ENCODE measurements at regions not wholly inside any gene's neighbourhood (a gene's known extent, or its start where the extent isn't known, plus 50 kb on each side); places are given as distances from the start of the nearest gene placed in this dataset.

GRCh38 chr5:179405426-179406030 lies 60.3 kb upstream of the ADAMTS2 start:
- H4K20me1 ChIP-seq (replicated peaks; ENCODE audit: control insufficient read depth, extremely low read depth, insufficient read depth, low read length): no peaks in the 10 kb centered on the region
- H3K9me3 ChIP-seq (replicated peaks; ENCODE audit: control insufficient read depth, insufficient read depth, low read length): peaks cover 9% of the 10 kb centered on the region
- no peak overlapping the region for H3K9ac ChIP-seq (replicated peaks; ENCODE audit: extremely low read depth, insufficient read depth, low read length)
- H3K4me3 ChIP-seq (replicated peaks in 1 of 3; ENCODE audit: insufficient read depth in 1 of 3, low read depth in 1 of 3, low read length in 3 of 3): no peak overlapping the region
- FAIRE-seq: no peak
- no peaks in the 10 kb centered on the region for H3K79me2 ChIP-seq (ENCODE audit: control insufficient read depth, insufficient read depth, low read length)
- H3K4me1 ChIP-seq (ENCODE audit: control insufficient read depth, extremely low read depth, insufficient read depth, low read length): no peaks in the 10 kb centered on the region
- TF ChIP-seq POLR2A (IDR thresholded peaks at IDR 0.05; ENCODE audit: low read depth, low read length) (no peak), POLR2AphosphoS5 (IDR thresholded peaks at IDR 0.05; ENCODE audit: insufficient read depth, low read depth, low read length) (no peak), FOS (IDR thresholded peaks at IDR 0.05; ENCODE audit: borderline replicate concordance, insufficient read depth, low read length) (no peak), GATA2 (IDR thresholded peaks at IDR 0.05; ENCODE audit: insufficient read depth, insufficient read length, low read depth, low read length) (no peak), JUN (IDR thresholded peaks at IDR 0.05; ENCODE audit: borderline replicate concordance, insufficient read depth, insufficient read length, low read depth) (no peak)
- TF ChIP-seq, protein P1, sequence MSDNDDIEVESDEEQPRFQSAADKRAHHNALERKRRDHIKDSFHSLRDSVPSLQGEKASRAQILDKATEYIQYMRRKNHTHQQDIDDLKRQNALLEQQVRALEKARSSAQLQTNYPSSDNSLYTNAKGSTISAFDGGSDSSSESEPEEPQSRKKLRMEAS (IDR thresholded peaks at IDR 0.05; ENCODE audit: insufficient read depth, insufficient read length): no peak
- TF ChIP-seq, protein P2, sequence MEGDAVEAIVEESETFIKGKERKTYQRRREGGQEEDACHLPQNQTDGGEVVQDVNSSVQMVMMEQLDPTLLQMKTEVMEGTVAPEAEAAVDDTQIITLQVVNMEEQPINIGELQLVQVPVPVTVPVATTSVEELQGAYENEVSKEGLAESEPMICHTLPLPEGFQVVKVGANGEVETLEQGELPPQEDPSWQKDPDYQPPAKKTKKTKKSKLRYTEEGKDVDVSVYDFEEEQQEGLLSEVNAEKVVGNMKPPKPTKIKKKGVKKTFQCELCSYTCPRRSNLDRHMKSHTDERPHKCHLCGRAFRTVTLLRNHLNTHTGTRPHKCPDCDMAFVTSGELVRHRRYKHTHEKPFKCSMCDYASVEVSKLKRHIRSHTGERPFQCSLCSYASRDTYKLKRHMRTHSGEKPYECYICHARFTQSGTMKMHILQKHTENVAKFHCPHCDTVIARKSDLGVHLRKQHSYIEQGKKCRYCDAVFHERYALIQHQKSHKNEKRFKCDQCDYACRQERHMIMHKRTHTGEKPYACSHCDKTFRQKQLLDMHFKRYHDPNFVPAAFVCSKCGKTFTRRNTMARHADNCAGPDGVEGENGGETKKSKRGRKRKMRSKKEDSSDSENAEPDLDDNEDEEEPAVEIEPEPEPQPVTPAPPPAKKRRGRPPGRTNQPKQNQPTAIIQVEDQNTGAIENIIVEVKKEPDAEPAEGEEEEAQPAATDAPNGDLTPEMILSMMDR (IDR thresholded peaks at IDR 0.05; ENCODE audit: extremely low read depth in 1 of 2, insufficient read depth in 1 of 2, low read depth in 1 of 2, low read length in 2 of 2): no peak
- DNase-seq (ENCODE audit: low read depth, low spot score): no peak
- no peaks in the 10 kb centered on the region for H3K9me1 ChIP-seq (replicated peaks; ENCODE audit: control insufficient read depth, extremely low read depth, insufficient read depth, low read length)
- intact Hi-C loops (cut with micrococcal nuclease) (no loop called here), dilution Hi-C loops (cut with MboI; ENCODE audit: extremely low pct_ligation_motif_present, low sequenced_read_pairs) (no loop called here)
- ChIA-PET CTCF (no interaction called here), POLR2A (no interaction called here)
- no TSS peak for BruUV-seq (replicated peaks)
- no peaks in the 10 kb centered on the region for H3K36me3 ChIP-seq (ENCODE audit: control insufficient read depth in 2 of 2, extremely low read depth in 1 of 2, insufficient read depth in 2 of 2, low read length in 2 of 2)
- no peaks in the 10 kb centered on the region for H3K27me3 ChIP-seq (ENCODE audit: control insufficient read depth in 2 of 2, insufficient read depth in 2 of 2, low read length in 2 of 2)
- no peak overlapping the region for H3K27ac ChIP-seq (ENCODE audit: insufficient read depth, low read depth, low read length)
- no peak overlapping the region for H2AFZ ChIP-seq (ENCODE audit: low read depth, low read length)
- no peak overlapping the region for H3K4me2 ChIP-seq (ENCODE audit: insufficient read depth, low read length)

All from endothelial cell of umbilical vein (primary cell).